A549 (cell line): ENCODE measurements at regions not wholly inside any gene's neighbourhood (a gene's known extent, or its start where the extent isn't known, plus 50 kb on each side); places are given as distances from the start of the nearest gene placed in this dataset.

Source experiments
- ATAC-seq, 2 experiments: fragments of 200-7000 bp in 1 of 2; fragments of >200 bp in 1 of 2; cut with Nextera tagmentation in 1 of 2; cut with Tn5 transposase in 1 of 2; 3 replicates each; pipeline versions ENCODE4 v1.8.0 to v1.9.1; 2018 to 2020; ENCODE audit warnings: mild to moderate bottlenecking in 1 of 2, moderate library complexity in 1 of 2
- CTCF ChIA-PET: fragments of 300-600 bp; sonication (Branson Sonifier 250); formaldehyde crosslinking; extraction: SDS; loops from one replicate; lab custom pipeline; 2021; ENCODE audit warnings: antibody characterized with exemption, inconsistent platforms; lab: Yijun Ruan, JAX
- POLR2A ChIA-PET: fragments of 350-600 bp; formaldehyde crosslinking; extraction: SDS; loops from one replicate; lab custom pipeline; 2021; ENCODE audit warnings: antibody characterized with exemption, inconsistent platforms; lab: Yijun Ruan, JAX
- DNase-seq, 2 experiments: peaks; one replicate each; pipeline versions ENCODE4 v3.0.0 to v3.0.0-alpha.2; 2011 to 2016; ENCODE audit warnings: low read depth in 1 of 2, low spot score in 1 of 2
- FAIRE-seq: peaks from 2 replicates; lab custom pipeline; 2011; peaks lifted over from hg19 to GRCh38; lab: Jason Lieb, UNC
- H3K27ac ChIP-seq, 2 experiments: fragments of >200 bp; sonication (Bioruptor Twin); formaldehyde crosslinking; 3 replicates each; pipeline ENCODE4 v1.5.1; 2016 to 2017
- H3K4me1 ChIP-seq: fragments of >200 bp; sonication (Bioruptor Twin); formaldehyde crosslinking; 3 replicates; pipeline ENCODE4 v1.6.1; 2016
- H3K4me2 ChIP-seq: fragments of >200 bp; sonication (Bioruptor Twin); formaldehyde crosslinking; 3 replicates; pipeline ENCODE4 v1.6.1; 2016
- H3K4me3 ChIP-seq: fragments of >200 bp; sonication (Bioruptor Twin); formaldehyde crosslinking; 3 replicates; pipeline ENCODE4 v1.5.1; 2016
- H3K9me3 ChIP-seq: fragments of >200 bp; sonication (Bioruptor Twin); formaldehyde crosslinking; 3 replicates; pipeline ENCODE4 v1.6.1; 2016
- BCL3 ChIP-seq: fragments of >200 bp; sonication (Bioruptor Twin); formaldehyde crosslinking; IDR thresholded peaks from 3 replicates; pipeline ENCODE4 v1.6.1; 2016
- BHLHE40 ChIP-seq: IDR thresholded peaks from 2 replicates; pipeline ENCODE4 v1.6.1; 2012; ENCODE audit warnings: low read depth, low read length, inconsistent platforms
- CBX2 ChIP-seq: fragments of 200-600 bp; sonication (generic); IDR thresholded peaks from 2 replicates; pipeline ENCODE4 v1.6.1; 2016; ENCODE audit warnings: low read depth, mild to moderate bottlenecking, borderline replicate concordance
- CEBPB ChIP-seq, 2 experiments: fragments of >200 bp in 1 of 2; sonication (Bioruptor Twin) in 1 of 2; formaldehyde crosslinking in 1 of 2; IDR thresholded peaks; 2 replicates each; pipeline ENCODE4 v1.6.1; 2012 to 2016
- CHD2 ChIP-seq: fragments of 150-350 bp; IDR thresholded peaks from 2 replicates; pipeline ENCODE4 v1.6.1; 2014; ENCODE audit warnings: low read length; ENCODE audit not compliant: partially characterized antibody
- CTCF ChIP-seq: fragments of >200 bp; sonication (Bioruptor Twin); formaldehyde crosslinking; IDR thresholded peaks from 3 replicates; pipeline ENCODE4 v1.5.1; 2016
- EP300 ChIP-seq, 2 experiments: fragments of >200 bp; sonication (Bioruptor Twin); formaldehyde crosslinking; IDR thresholded peaks; 2 replicates in 1 of 2; 3 replicates in 1 of 2; pipeline ENCODE4 v1.6.1; 2016 to 2017
- ESRRA ChIP-seq: fragments of 150-350 bp; IDR thresholded peaks from 2 replicates; pipeline ENCODE4 v1.6.1; 2014; ENCODE audit warnings: mild to moderate bottlenecking, low read length, borderline replicate concordance
- FOXS1 ChIP-seq: fragments of 250-450 bp; sonication (Bioruptor Pico); IDR thresholded peaks from 2 replicates; pipeline ENCODE4 v1.5.0; 2020; ENCODE audit warnings: mild to moderate bottlenecking, moderate library complexity
- HDAC2 ChIP-seq: fragments of 200-600 bp; sonication (generic); IDR thresholded peaks from 2 replicates; pipeline ENCODE4 v1.6.1; 2016
- JUN ChIP-seq, 2 experiments: fragments of >200 bp; sonication (Bioruptor Twin); formaldehyde crosslinking; IDR thresholded peaks; 2 replicates in 1 of 2; 3 replicates in 1 of 2; pipeline ENCODE4 v1.6.1; 2016 to 2017
- JUNB ChIP-seq: fragments of >200 bp; sonication (Bioruptor Twin); formaldehyde crosslinking; IDR thresholded peaks from 2 replicates; pipeline ENCODE4 v1.6.1; 2016
- MAFK ChIP-seq: fragments of 450-650 bp; IDR thresholded peaks from 2 replicates; pipeline ENCODE4 v1.6.1; 2014; ENCODE audit not compliant: partially characterized antibody
- MAX ChIP-seq: IDR thresholded peaks from 2 replicates; pipeline ENCODE4 v1.6.1; 2012
- MYC ChIP-seq: IDR thresholded peaks from 2 replicates; pipeline ENCODE4 v1.6.1; 2012; ENCODE audit warnings: mild to moderate bottlenecking, inconsistent platforms, low read length, improper control_type of control experiment, borderline replicate concordance
- NFE2L2 ChIP-seq: fragments of 150-350 bp; conservative IDR thresholded peaks from 2 replicates; pipeline ENCODE4 v1.6.1; 2014; ENCODE audit warnings: low read length
- NPAS2 ChIP-seq: fragments of 250-450 bp; sonication (Bioruptor Pico); IDR thresholded peaks from 2 replicates; pipeline ENCODE4 v1.8.0; 2022; ENCODE audit warnings: mild to moderate bottlenecking, moderate library complexity, borderline replicate concordance
- NR3C1 ChIP-seq: fragments of >200 bp; sonication (Bioruptor Twin); formaldehyde crosslinking; IDR thresholded peaks from 3 replicates; pipeline ENCODE4 v1.6.1; 2017
- PHF8 ChIP-seq: fragments of 200-600 bp; sonication (generic); IDR thresholded peaks from 2 replicates; pipeline ENCODE4 v1.6.1; 2016; ENCODE audit warnings: low read depth, mild to moderate bottlenecking, antibody characterized with exemption, moderate library complexity, borderline replicate concordance
- POLR2A ChIP-seq: IDR thresholded peaks from 2 replicates; pipeline ENCODE4 v1.6.1; 2012; ENCODE audit warnings: mild to moderate bottlenecking, low read length
- RAD21 ChIP-seq, 2 experiments: fragments of >200 bp in 1 of 2; sonication (Bioruptor Twin) in 1 of 2; formaldehyde crosslinking in 1 of 2; IDR thresholded peaks in 1 of 2; conservative IDR thresholded peaks in 1 of 2; 2 replicates in 1 of 2; 3 replicates in 1 of 2; pipeline ENCODE4 v1.6.1; 2012 to 2018; ENCODE audit warnings: inconsistent platforms in 1 of 2
- RARB ChIP-seq: fragments of 250-450 bp; sonication (Bioruptor Pico); IDR thresholded peaks from 2 replicates; pipeline ENCODE4 v1.8.0; 2021; ENCODE audit warnings: mild to moderate bottlenecking, moderate library complexity
- RCOR1 ChIP-seq: fragments of 150-350 bp; IDR thresholded peaks from 2 replicates; pipeline ENCODE4 v1.6.1; 2014; ENCODE audit warnings: antibody characterized with exemption, low read length, low read depth
- RNF2 ChIP-seq: fragments of 200-600 bp; sonication (generic); IDR thresholded peaks from 2 replicates; pipeline ENCODE4 v1.6.1; 2016; ENCODE audit warnings: low read depth, mild to moderate bottlenecking, antibody characterized with exemption, moderate library complexity, borderline replicate concordance
- SMC3 ChIP-seq: fragments of >200 bp; sonication (Bioruptor Twin); formaldehyde crosslinking; IDR thresholded peaks from 3 replicates; pipeline ENCODE4 v1.6.1; 2018; ENCODE audit warnings: inconsistent platforms
- SREBF2 ChIP-seq: fragments of 450-650 bp; IDR thresholded peaks from 2 replicates; pipeline ENCODE4 v1.6.1; 2014; ENCODE audit warnings: mild to moderate bottlenecking, moderate library complexity
- ZC3H11A ChIP-seq: fragments of 450-650 bp; IDR thresholded peaks from 2 replicates; pipeline ENCODE4 v1.6.1; 2014; ENCODE audit warnings: antibody characterized with exemption, mild to moderate bottlenecking
- ZFP36 ChIP-seq: fragments of 450-650 bp; IDR thresholded peaks from 2 replicates; pipeline ENCODE4 v1.6.1; 2014; ENCODE audit warnings: borderline replicate concordance; ENCODE audit not compliant: partially characterized antibody
- ZSCAN20 ChIP-seq: fragments of 250-450 bp; sonication (Bioruptor Pico); IDR thresholded peaks from 2 replicates; pipeline ENCODE4 v1.8.0; 2022; ENCODE audit warnings: mild to moderate bottlenecking, moderate library complexity
- WGBS: methylation state at CpG from one replicate; pipeline ENCODE4 v1.1.6; 2017; ENCODE audit errors: missing lambda C conversion rate; 5-methylcytosine and 5-hydroxymethylcytosine counted together
- TF ChIP-seq, protein P1 (sequence below): fragments of >200 bp; sonication (Bioruptor Twin); formaldehyde crosslinking; IDR thresholded peaks from 2 replicates; pipeline ENCODE4 v1.6.1; 2016

DNA sequence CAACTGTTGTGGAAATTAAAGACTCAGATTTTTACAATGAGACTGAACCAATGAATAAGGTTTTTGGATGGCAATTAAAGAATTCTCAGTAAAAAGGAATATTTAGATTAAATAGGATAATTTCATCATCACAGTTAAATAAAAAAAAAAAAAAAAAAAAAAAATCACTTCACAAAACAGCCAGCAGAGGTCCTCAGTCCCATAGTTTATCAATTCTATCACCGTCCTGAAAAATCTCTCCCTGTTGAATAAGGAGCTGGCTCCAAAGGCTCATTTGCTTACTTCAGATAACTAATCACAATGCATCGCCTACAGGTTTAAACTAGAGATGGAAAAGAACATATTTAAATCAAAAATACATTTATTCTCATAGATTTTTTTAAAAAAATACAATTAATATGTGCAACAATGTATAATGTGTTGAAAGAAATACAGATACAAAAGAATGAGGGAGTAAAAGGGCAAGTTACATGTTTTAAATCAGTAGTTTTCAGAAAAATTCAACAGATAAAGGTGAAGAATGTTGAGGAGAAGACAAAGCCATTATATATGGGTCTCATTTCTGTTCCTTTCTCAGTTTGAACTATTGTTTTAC is 175.8 kb upstream of the CHD1 start:
- no peak overlapping the region for H3K4me3 ChIP-seq
- no peaks in the 10 kb centered on the region for H3K9me3 ChIP-seq
- no peak overlapping the region for H3K4me2 ChIP-seq
- POLR2A ChIA-PET, result no interaction called here
- no peaks in the 10 kb centered on the region for H3K4me1 ChIP-seq
- peak; percentile 8 to 31 for DNase-seq
- H3K27ac ChIP-seq, result no peak overlapping the region
- CTCF ChIA-PET, result interaction anchor here (0.6 to 1.6 kb wide), 10 partner anchors 9 to 1745 kb away, joined by 3 to 4 read pairs (median 4); no protein-coding TSS in a partner anchor
- under 1% methylated on average over 2 of the region's 2 CpGs for WGBS
- FAIRE-seq, result peak; percentile 28
- TF ChIP-seq NR3C1 (no peak), RAD21 (conservative IDR thresholded peaks at IDR 0.05 in 1 of 2, IDR thresholded peaks at IDR 0.05 in 1 of 2) (peak; percentile 68 to 77), ZC3H11A (no peak), MAX (no peak), JUNB (no peak), JUN (IDR thresholded peaks at IDR 0.05) (no peak), BHLHE40 (no peak), SREBF2 (no peak), CTCF (peak; percentile 81), HDAC2 (no peak), SMC3 (peak; percentile 69), NFE2L2 (no peak), NPAS2 (no peak), MAFK (no peak), EP300 (IDR thresholded peaks at IDR 0.05) (no peak), BCL3 (no peak)
- TF ChIP-seq, all 56 proteins: peak for 3
- ATAC-seq, result peak in 1 of 2 experiments; percentile 48; a peak in 1 of 6 replicates

DNA sequence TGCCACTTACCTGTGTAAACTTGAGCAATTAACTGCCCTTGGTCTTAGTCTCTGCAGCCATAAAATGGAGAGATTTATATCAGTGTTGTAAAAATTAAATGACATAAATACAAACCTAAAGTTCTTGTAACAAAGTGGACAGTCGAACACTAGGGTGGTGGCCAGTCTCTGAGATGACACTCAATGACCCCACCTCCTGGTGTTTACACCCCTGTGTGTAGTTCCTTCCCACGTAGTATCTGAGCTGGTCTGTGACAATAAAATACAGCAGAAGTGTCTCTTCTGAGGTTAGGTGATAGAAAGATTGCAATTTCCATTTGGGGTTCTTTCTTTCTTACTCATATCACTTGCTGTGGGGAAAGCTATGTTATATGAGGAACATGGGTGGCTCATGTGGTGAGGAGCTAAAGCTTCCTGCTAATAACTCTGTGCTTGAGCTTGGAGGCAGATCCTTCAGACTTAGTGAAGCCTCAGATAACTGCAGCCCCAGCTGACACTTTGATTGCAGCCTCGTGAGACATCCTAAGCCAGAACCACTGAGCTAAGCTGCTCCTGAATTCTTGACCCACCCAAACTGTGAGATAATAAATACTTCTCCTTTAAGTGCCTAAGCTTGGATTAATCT is 173.4 kb upstream of the CHD1 start:
- Histone ChIP-seq H3K4me3 (no peak overlapping the region), H3K27ac (no peak overlapping the region), H3K4me2 (no peak overlapping the region), H3K9me3 (no peaks in the 10 kb centered on the region), H3K4me1 (no peaks in the 10 kb centered on the region)
- CTCF ChIA-PET, result interaction anchor here (1.5 kb wide), 1 partner anchor 1634 kb away, joined by 3 read pairs; no protein-coding TSS in a partner anchor
- DNase-seq (no peak), FAIRE-seq (no peak), ATAC-seq (peak in 1 of 2 experiments; percentile 59; a peak in 1 of 6 replicates)
- 5% methylated on average over 3 of the region's 3 CpGs for WGBS
- POLR2A ChIA-PET, result no interaction called here
- no peak for TF ChIP-seq POLR2A
- no peak for TF ChIP-seq MYC
- no peak for TF ChIP-seq CBX2
- TF ChIP-seq HDAC2, result no peak

DNA sequence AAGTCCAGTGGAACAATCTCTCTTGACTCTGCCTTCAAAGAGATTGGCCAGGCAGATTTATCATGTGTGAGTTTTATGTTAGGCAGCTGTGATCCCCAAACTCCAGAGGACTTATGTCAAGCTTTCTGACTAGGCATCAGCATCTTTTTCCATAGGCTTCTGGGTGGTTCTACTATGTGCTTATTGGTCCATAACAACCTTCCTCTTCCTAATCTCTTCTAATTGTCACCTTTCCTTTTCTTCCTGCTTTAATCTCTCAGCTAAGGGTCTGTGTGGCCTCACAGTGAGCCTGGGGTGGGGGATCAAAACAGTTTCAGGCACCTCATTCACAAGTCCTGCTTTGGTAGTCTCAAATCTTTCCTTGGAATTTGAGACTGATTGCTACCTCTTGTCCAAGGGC is 170.9 kb upstream of the CHD1 start:
- CTCF ChIA-PET, result no interaction called here
- POLR2A ChIA-PET, result no interaction called here
- Histone ChIP-seq H3K4me2 (no peak overlapping the region), H3K4me3 (no peak overlapping the region), H3K27ac (no peak overlapping the region), H3K4me1 (no peaks in the 10 kb centered on the region), H3K9me3 (no peaks in the 10 kb centered on the region)
- DNase-seq (no peak), FAIRE-seq (no peak), ATAC-seq (no peak)
- TF ChIP-seq PHF8 (no peak), JUN (IDR thresholded peaks at IDR 0.05) (no peak), BCL3 (no peak), CEBPB (IDR thresholded peaks at IDR 0.05) (no peak), ESRRA (no peak), RARB (CRISPR knock-in tag) (no peak), MAFK (no peak), CHD2 (no peak), RCOR1 (no peak), ZFP36 (no peak), RNF2 (no peak), FOXS1 (CRISPR knock-in tag) (no peak), ZSCAN20 (CRISPR knock-in tag) (no peak)
- TF ChIP-seq, protein P1, sequence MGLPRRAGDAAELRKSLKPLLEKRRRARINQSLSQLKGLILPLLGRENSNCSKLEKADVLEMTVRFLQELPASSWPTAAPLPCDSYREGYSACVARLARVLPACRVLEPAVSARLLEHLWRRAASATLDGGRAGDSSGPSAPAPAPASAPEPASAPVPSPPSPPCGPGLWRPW, result no peak
